GM12878 (cell line): ENCODE measurements at regions not wholly inside any gene's neighbourhood (a gene's known extent, or its start where the extent isn't known, plus 50 kb on each side); places are given as distances from the start of the nearest gene placed in this dataset.

Source experiments
- CHD2 ChIP-seq: IDR thresholded peaks from 2 replicates; pipeline ENCODE4 v1.6.1; 2011; ENCODE audit warnings: low read depth, low read length, improper control_type of control experiment, borderline replicate concordance
- CTCF ChIP-seq, 3 experiments: IDR thresholded peaks in 2 of 3; conservative IDR thresholded peaks in 1 of 3; 2 replicates each; pipeline ENCODE4 v1.5.1; 2011; ENCODE audit warnings: low read depth in 3 of 3, low read length in 3 of 3, mild to moderate bottlenecking in 3 of 3, control low read depth in 2 of 3, moderate library complexity in 2 of 3, inconsistent platforms in 1 of 3, mixed read lengths in 1 of 3; ENCODE audit not compliant: control insufficient read depth in 2 of 3, insufficient read depth in 1 of 3; ENCODE audit errors: extremely low read depth in 1 of 3
- IRF4 ChIP-seq: IDR thresholded peaks from 2 replicates; pipeline ENCODE4 v1.6.1; 2011; ENCODE audit warnings: low read depth, low read length
- NBN ChIP-seq: fragments of 450-650 bp; IDR thresholded peaks from 2 replicates; pipeline ENCODE4 v1.6.1; 2016
- POLR2A ChIP-seq: IDR thresholded peaks from 2 replicates; pipeline ENCODE4 v1.6.1; 2011; ENCODE audit warnings: low read depth, mild to moderate bottlenecking, low read length
- PRDM15 ChIP-seq: fragments of 450-650 bp; formaldehyde crosslinking; IDR thresholded peaks from 2 replicates; pipeline ENCODE4 v1.4.0; 2020; ENCODE audit warnings: mild to moderate bottlenecking, moderate library complexity
- SRF ChIP-seq, 2 experiments: IDR thresholded peaks; 2 replicates each; pipeline ENCODE4 v1.6.1; 2011; ENCODE audit warnings: low read depth in 2 of 2, low read length in 2 of 2, mild to moderate bottlenecking in 1 of 2, moderate library complexity in 1 of 2
- YBX1 ChIP-seq: fragments of 450-650 bp; IDR thresholded peaks from 2 replicates; pipeline ENCODE4 v1.6.1; 2016; ENCODE audit warnings: antibody characterized with exemption
- ZNF274 ChIP-seq: IDR thresholded peaks from one replicate; pipeline ENCODE4 v1.8.0; 2011; ENCODE audit not compliant: insufficient read length, insufficient read depth

- TF ChIP-seq PRDM15 (CRISPR knock-in tag) (no peak), ZNF274 (no peak), NBN (no peak), CHD2 (no peak), CTCF (IDR thresholded peaks at IDR 0.05 in 2 of 3, conservative IDR thresholded peaks at IDR 0.05 in 1 of 3; ENCODE audit: control insufficient read depth in 2 of 3, extremely low read depth in 1 of 3, insufficient read depth in 1 of 3, low read depth in 3 of 3, low read length in 3 of 3) (no peak), POLR2A (no peak), YBX1 (no peak), SRF (IDR thresholded peaks at IDR 0.05; ENCODE audit: low read depth in 2 of 2, low read length in 2 of 2) (no peak), IRF4 (no peak)
Observed at GRCh38 chr10:33027088-33027487, 69.1 kb upstream of the ITGB1 start.
